Endothelial cell (in vitro differentiated cells): ENCODE measurements at regions not wholly inside any gene's neighbourhood (a gene's known extent, or its start where the extent isn't known, plus 50 kb on each side); places are given as distances from the start of the nearest gene placed in this dataset.
"Not testable (repeated sequence)": the region's sequence is repeated elsewhere in the genome, so short reads cannot be mapped to it uniquely, and the experiment has no call there.

Experiments used
- DNase-seq: peaks from one replicate; pipeline ENCODE4 v3.0.0; 2021; ENCODE audit warnings: low spot score
- H3K27ac Mint-ChIP-seq: one replicate; pipeline ENCODE4 v1.8.0; 2021; ENCODE audit warnings: mixed read lengths, inconsistent platforms; ENCODE audit not compliant: unreplicated experiment
- H3K27me3 Mint-ChIP-seq: one replicate; pipeline ENCODE4 v1.8.0; 2021; ENCODE audit warnings: mild to moderate bottlenecking, moderate library complexity, mixed read lengths, inconsistent platforms; ENCODE audit not compliant: unreplicated experiment
- H3K36me3 Mint-ChIP-seq: one replicate; pipeline ENCODE4 v1.8.0; 2021; ENCODE audit warnings: mild to moderate bottlenecking, low read depth, mixed read lengths, inconsistent platforms; ENCODE audit not compliant: unreplicated experiment
- H3K4me1 Mint-ChIP-seq: one replicate; pipeline ENCODE4 v1.8.0; 2021; ENCODE audit warnings: mild to moderate bottlenecking, mixed read lengths, inconsistent platforms; ENCODE audit not compliant: unreplicated experiment
- H3K4me3 Mint-ChIP-seq: one replicate; pipeline ENCODE4 v1.8.0; 2021; ENCODE audit warnings: mild to moderate bottlenecking, mixed read lengths, inconsistent platforms; ENCODE audit not compliant: unreplicated experiment
- H3K9me3 Mint-ChIP-seq: one replicate; pipeline ENCODE4 v1.8.0; 2021; ENCODE audit warnings: mixed read lengths, inconsistent platforms; ENCODE audit not compliant: unreplicated experiment
- TF ChIP-seq, protein P1 (sequence below): fragments of 200-600 bp; sonication (generic); IDR thresholded peaks from one replicate; pipeline ENCODE4 v1.5.0; 2021; ENCODE audit warnings: antibody characterized with exemption; ENCODE audit not compliant: unreplicated experiment

DNA sequence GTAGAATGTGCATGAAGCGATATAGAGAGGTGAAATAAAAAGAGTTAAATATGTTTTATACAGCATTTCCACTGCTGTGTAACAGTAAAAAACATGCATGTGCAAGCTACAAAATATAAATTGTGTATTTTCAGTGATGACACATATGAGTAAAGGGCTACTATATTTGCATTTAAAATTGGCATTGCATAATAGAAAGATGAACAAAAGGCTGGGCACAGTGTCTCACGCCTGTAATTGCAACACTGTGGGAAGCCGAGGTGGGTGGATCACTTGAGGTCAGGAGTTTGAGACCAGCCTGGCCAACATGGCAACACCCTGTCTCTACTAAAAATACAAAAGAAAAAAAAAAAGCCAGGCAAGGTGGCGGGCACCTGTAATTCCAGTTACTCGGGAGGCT lies 79.8 kb upstream of the CCDC71L start:
- Mint-ChIP-seq H3K9me3 (no peaks in the 10 kb centered on the region), H3K27me3 (no peaks in the 10 kb centered on the region), H3K27ac (no peak overlapping the region), H3K4me3 (no peak overlapping the region), H3K36me3 (no peaks in the 10 kb centered on the region), H3K4me1 (peaks cover 5% of the 10 kb centered on the region)
- TF ChIP-seq, protein P1, sequence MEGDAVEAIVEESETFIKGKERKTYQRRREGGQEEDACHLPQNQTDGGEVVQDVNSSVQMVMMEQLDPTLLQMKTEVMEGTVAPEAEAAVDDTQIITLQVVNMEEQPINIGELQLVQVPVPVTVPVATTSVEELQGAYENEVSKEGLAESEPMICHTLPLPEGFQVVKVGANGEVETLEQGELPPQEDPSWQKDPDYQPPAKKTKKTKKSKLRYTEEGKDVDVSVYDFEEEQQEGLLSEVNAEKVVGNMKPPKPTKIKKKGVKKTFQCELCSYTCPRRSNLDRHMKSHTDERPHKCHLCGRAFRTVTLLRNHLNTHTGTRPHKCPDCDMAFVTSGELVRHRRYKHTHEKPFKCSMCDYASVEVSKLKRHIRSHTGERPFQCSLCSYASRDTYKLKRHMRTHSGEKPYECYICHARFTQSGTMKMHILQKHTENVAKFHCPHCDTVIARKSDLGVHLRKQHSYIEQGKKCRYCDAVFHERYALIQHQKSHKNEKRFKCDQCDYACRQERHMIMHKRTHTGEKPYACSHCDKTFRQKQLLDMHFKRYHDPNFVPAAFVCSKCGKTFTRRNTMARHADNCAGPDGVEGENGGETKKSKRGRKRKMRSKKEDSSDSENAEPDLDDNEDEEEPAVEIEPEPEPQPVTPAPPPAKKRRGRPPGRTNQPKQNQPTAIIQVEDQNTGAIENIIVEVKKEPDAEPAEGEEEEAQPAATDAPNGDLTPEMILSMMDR: no peak
- no peak for DNase-seq

DNA sequence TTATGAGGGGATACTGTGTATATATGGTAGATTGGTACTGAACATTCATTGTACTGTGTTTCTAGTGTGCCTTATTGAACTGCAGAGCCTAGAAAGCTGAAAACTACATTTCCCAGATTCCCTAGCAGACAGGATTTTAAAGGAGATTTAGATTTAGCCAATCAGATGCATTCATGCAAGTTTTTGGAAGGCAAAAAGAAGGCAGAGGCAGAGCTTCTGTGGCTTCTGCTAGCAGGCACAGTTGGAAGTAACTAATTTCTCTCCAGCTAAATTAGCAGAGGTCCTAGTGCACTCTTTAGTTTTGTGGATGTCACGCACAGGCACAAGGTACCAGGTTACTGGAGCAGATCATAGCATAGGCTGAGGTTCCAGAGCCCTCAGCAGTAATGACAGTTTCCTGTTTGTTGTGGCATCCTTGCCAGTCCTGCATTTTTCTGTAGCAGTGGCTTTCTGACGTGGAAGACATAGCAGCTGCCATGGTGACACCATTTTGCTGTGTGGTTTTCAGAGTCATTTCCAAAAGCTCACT lies 83.7 kb upstream of the CCDC71L start:
- Mint-ChIP-seq H3K9me3 (no peaks in the 10 kb centered on the region), H3K4me1 (peaks cover 7% of the 10 kb centered on the region), H3K36me3 (no peaks in the 10 kb centered on the region), H3K4me3 (no peak overlapping the region), H3K27me3 (no peaks in the 10 kb centered on the region), H3K27ac (no peak overlapping the region)
- TF ChIP-seq, protein P1: no peak
- no peak for DNase-seq

DNA sequence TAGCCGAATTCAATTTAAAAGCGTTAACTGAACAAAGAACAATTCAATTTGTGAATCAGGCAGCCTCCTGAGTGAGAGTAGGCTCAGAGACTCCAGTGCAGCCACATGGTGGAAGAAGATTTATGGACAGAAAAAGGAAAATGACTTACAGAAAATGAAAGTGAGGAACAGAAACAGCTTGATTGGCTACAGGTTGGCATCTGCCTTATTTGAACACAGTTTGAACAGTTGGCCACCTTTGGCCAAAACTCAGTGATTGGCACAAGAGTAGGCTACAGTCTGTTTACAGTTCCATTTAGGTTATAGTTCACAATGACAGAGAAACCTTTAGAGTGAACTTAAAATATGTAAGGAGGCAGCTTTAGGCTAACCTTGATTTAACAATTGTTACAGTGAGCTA lies 86.3 kb upstream of the CCDC71L start:
- H3K27me3 Mint-ChIP-seq, H3K27ac Mint-ChIP-seq, H3K9me3 Mint-ChIP-seq, H3K4me1 Mint-ChIP-seq, DNase-seq, H3K36me3 Mint-ChIP-seq, H3K4me3 Mint-ChIP-seq: not testable (repeated sequence)

DNA sequence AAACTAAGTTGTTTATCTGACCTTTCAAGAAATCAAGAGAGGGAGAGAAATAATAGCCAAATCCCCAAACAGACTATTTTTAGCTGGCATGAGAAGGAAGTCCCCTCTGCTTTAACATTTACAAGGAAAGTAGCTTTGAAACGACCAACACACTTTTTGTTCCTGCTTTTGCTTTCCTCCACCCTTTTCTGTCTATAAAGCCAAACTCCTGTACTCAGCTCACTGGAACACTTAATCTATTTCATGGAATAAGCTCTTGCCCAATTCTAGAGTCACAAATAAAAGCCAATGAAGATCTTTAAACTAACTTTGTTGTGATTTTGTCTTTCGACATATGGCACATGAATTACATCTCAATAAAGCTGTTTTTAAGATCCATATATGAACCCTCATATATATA lies 86.8 kb upstream of the CCDC71L start:
- Mint-ChIP-seq H3K27ac (no peak overlapping the region), H3K4me1 (peaks cover 7% of the 10 kb centered on the region), H3K9me3 (no peaks in the 10 kb centered on the region), H3K27me3 (no peaks in the 10 kb centered on the region), H3K36me3 (no peaks in the 10 kb centered on the region), H3K4me3 (no peak overlapping the region)
- TF ChIP-seq, protein P1: no peak
- DNase-seq: no peak

DNA sequence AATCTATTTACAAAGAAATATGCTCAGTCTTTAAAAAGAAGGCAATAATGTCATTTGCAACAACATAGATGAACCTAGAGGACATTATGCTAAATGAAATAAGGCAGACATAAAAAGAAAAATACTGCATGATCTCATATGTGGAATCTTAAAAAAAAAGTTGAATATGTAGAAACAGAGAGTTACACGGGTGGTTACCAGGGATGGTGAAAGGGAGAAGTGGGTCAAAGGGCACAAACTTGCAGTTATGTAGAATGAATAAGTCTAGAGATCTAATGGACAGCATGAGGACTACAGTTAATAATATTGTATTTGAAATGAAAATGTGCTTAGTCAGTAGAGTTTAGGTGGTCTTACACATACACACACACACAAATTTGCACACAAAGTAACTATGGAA lies 88.2 kb upstream of the CCDC71L start:
- Mint-ChIP-seq H3K9me3 (no peaks in the 10 kb centered on the region), H3K4me3 (no peak overlapping the region), H3K27ac (no peak overlapping the region), H3K4me1 (peaks cover 7% of the 10 kb centered on the region), H3K36me3 (no peaks in the 10 kb centered on the region), H3K27me3 (no peaks in the 10 kb centered on the region)
- no peak for DNase-seq
- TF ChIP-seq, protein P1: no peak
